ENCODE measurements at regions not wholly inside any gene's neighbourhood (a gene's known extent, or its start where the extent isn't known, plus 50 kb on each side); places are given as distances from the start of the nearest gene placed in this dataset.
"Not testable (repeated sequence)": the region's sequence is repeated elsewhere in the genome, so short reads cannot be mapped to it uniquely, and the experiment has no call there.

GRCh38 chr16:26598061-26598460 is 468.7 kb upstream of the C16orf82 start:
- DNase-seq = peak; percentile 15 to 22

- DNase-seq = no peak
These were observed 467.5 kb upstream of the C16orf82 start for GRCh38 chr16:26598998-26599784.

- no peak for DNase-seq
These were observed 467.0 kb upstream of the C16orf82 start for GRCh38 chr16:26599785-26600104.

- DNase-seq = no peak
These were observed 465.4 kb upstream of the C16orf82 start for GRCh38 chr16:26601335-26601734.

GRCh38 chr16:26605626-26606271 is 461.0 kb upstream of the C16orf82 start:
- DNase-seq = no peak

GRCh38 chr16:26606381-26607150 is 460.2 kb upstream of the C16orf82 start:
- DNase-seq = no peak

- no peak for DNase-seq
These were observed 452.4 kb upstream of the C16orf82 start for GRCh38 chr16:26614237-26614841.

- no peak for DNase-seq
These were observed 443.3 kb upstream of the C16orf82 start for GRCh38 chr16:26623442-26623841.

- DNase-seq = no peak
These were observed 438.8 kb upstream of the C16orf82 start for GRCh38 chr16:26627958-26628357.

- not testable (repeated sequence) for DNase-seq
These were observed 435.4 kb upstream of the C16orf82 start for GRCh38 chr16:26631365-26631764.

- no peak for DNase-seq
These were observed 424.6 kb upstream of the C16orf82 start for GRCh38 chr16:26642047-26642664.

GRCh38 chr16:26643519-26643918 is 423.2 kb upstream of the C16orf82 start:
- no peak for DNase-seq

- no peak for DNase-seq
These were observed 421.7 kb upstream of the C16orf82 start for GRCh38 chr16:26644912-26645543.

GRCh38 chr16:26645614-26646013 is 421.1 kb upstream of the C16orf82 start:
- peak in 1 of 2 experiments; percentile 9 for DNase-seq

GRCh38 chr16:26647870-26648269 is 418.9 kb upstream of the C16orf82 start:
- no peak for DNase-seq

GRCh38 chr16:26648851-26649250 is 417.9 kb upstream of the C16orf82 start:
- no peak for DNase-seq

- no peak for DNase-seq
These were observed 417.2 kb upstream of the C16orf82 start for GRCh38 chr16:26649381-26650045.

- DNase-seq = no peak
These were observed 415.3 kb upstream of the C16orf82 start for GRCh38 chr16:26651464-26651863.

- DNase-seq = no peak
These were observed 414.8 kb upstream of the C16orf82 start for GRCh38 chr16:26651884-26652283.

- no peak for DNase-seq
These were observed 408.2 kb upstream of the C16orf82 start for GRCh38 chr16:26658486-26658885.

- DNase-seq = no peak
These were observed 407.8 kb upstream of the C16orf82 start for GRCh38 chr16:26658915-26659314.

- DNase-seq = no peak
These were observed 402.6 kb upstream of the C16orf82 start for GRCh38 chr16:26664086-26664485.
